T-helper 1 cell treated with Interleukin-12 subunit alpha and Interleukin-12 subunit beta and Interleukin-4 antibody, amounts not matched to agents 30 μg/mL and 1 μg/mL, for 36 hours (primary cell): ENCODE measurements at regions not wholly inside any gene's neighbourhood (a gene's known extent, or its start where the extent isn't known, plus 50 kb on each side); places are given as distances from the start of the nearest gene placed in this dataset.
"Not testable (repeated sequence)": the region's sequence is repeated elsewhere in the genome, so short reads cannot be mapped to it uniquely, and the experiment has no call there.

Experiments
- H3K27ac Mint-ChIP-seq: one replicate; pipeline ENCODE4 v1.8.0; 2021; ENCODE audit warnings: mild to moderate bottlenecking, mixed read lengths
- H3K27me3 Mint-ChIP-seq: one replicate; pipeline ENCODE4 v1.8.0; 2021; ENCODE audit warnings: low read depth, mixed read lengths
- H3K36me3 Mint-ChIP-seq: one replicate; pipeline ENCODE4 v1.8.0; 2021; ENCODE audit warnings: low read depth, mixed read lengths
- H3K4me1 Mint-ChIP-seq: one replicate; pipeline ENCODE4 v1.8.0; 2021; ENCODE audit warnings: low read depth, mixed read lengths
- H3K4me3 Mint-ChIP-seq: one replicate; pipeline ENCODE4 v1.8.0; 2021; ENCODE audit warnings: mild to moderate bottlenecking, moderate library complexity, mixed read lengths
- H3K9me3 Mint-ChIP-seq: one replicate; pipeline ENCODE4 v1.8.0; 2021; ENCODE audit warnings: mixed read lengths

DNA sequence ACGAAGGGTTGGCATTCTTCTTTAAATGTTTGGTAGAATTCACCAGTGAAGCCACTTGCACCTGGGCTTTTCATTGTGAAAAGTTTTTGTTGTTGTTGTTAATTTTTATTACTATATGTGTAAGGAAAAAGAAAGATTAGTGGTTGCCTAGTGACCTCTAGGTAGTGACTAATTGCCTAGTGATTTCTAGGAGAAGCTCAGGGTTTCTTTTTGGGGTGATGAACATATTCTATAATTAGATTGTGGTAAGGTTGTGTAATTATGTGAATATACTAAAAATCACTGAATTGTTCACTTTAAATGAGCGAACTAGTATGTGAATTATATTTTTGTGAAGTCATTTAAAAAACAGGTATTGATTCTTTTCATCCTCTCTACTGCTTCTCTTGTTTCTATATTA lies 123.8 kb upstream of the TMEM170B start:
- Mint-ChIP-seq H3K27ac (peak overlapping the region; percentile 80), H3K4me1 (peaks cover 48% of the 10 kb centered on the region), H3K4me3 (peak overlapping the region; percentile 9), H3K27me3 (no peaks in the 10 kb centered on the region), H3K36me3 (peaks cover 9% of the 10 kb centered on the region), H3K9me3 (peaks cover 12% of the 10 kb centered on the region)

DNA sequence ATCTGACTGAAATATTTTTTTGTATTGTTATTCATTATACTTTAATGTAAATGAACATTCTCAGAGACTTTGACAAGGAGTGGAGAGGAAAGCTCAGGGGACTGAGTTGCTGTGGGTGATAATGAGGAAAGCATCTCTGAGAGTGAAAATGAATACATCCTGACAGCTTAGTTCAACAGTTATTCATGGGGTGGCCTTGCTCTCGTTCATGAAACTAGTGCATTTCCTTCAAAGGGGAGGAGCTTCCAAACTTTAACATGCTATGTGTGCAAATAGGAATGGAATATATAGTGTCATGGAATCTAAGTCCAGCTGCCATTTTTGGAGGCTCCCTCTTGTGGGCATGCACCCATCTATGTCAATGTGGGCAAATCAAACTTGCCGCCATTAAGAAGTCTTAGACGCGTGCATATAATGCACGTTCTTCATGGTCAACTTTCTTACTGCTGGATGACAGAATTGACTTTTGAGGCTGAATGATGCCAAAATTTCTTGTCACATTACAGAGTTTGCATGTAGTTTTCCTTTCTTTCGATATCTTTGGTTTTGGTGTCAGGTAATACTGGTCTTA lies 124.3 kb upstream of the TMEM170B start:
- Mint-ChIP-seq H3K27ac (peak overlapping the region; percentile 80), H3K4me3 (peak overlapping the region; percentile 9), H3K36me3 (peaks cover 9% of the 10 kb centered on the region), H3K4me1 (peaks cover 48% of the 10 kb centered on the region), H3K27me3 (no peaks in the 10 kb centered on the region), H3K9me3 (peaks cover 12% of the 10 kb centered on the region)

DNA sequence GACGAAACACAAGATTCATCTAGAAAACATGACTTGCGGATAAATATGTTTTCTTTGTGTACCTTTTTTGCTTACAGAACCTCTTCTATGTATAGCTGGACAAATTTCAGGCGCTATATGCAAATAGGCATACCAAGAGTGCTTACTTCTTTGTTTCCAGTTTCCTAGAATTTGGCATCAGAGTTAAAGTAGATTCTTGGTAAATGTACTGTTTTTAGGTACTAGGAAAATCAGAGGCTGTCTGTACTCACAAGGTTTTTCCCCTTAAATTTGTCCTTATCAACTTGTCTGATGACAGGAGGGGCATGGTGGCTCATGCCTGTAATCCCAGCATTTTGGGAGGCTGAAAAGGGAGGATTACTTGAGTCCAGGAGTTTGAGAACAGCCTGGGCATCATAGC lies 124.9 kb upstream of the TMEM170B start:
- Mint-ChIP-seq H3K9me3 (peaks cover 11% of the 10 kb centered on the region), H3K36me3 (peaks cover 9% of the 10 kb centered on the region), H3K27ac (peak overlapping the region; percentile 80), H3K27me3 (no peaks in the 10 kb centered on the region), H3K4me1 (peaks cover 48% of the 10 kb centered on the region), H3K4me3 (no peak overlapping the region)

DNA sequence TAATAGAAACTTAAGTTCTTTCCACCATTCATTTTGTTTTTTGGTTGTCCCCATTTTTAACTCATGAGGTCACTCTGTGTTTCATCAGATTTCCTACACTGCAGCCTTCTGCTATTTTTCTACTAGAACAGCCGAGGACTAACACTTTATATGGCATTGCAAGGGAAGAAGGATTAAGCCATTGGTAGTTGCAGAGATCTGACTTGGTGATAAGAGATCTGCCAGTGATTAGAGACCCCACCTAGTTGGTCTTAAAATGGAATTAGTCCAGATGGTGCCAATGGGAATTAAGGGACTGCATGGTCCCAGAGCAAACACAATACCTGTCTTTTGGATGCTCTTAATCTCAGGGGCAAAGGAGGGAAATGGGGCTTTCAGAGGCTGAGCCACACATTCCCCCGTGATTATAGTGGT lies 125.5 kb upstream of the TMEM170B start:
- Mint-ChIP-seq H3K27ac (peak overlapping the region; percentile 66), H3K4me3 (peak overlapping the region; percentile 18), H3K4me1 (peaks cover 48% of the 10 kb centered on the region), H3K36me3 (peaks cover 9% of the 10 kb centered on the region), H3K9me3 (peaks cover 9% of the 10 kb centered on the region), H3K27me3 (no peaks in the 10 kb centered on the region)

DNA sequence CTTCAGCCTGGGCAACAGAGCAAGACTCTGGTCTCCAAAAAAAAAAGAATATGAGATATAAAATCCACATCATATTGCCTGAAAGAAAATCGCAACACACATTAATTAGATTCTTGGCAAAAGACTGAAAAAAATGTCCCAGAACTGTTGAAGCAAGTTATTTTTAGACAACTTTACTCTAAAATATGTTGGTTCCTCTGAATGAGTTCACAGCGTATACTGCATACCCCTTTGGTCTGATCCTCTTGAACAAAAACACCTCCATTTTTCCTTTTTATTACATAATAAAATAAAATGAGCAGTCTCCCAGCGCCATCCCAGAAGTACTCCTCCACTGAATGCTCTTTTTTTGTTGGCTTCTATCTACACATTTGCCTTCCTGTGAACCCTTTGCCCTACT lies 126.0 kb upstream of the TMEM170B start:
- Mint-ChIP-seq H3K27me3 (no peaks in the 10 kb centered on the region), H3K4me1 (peaks cover 48% of the 10 kb centered on the region), H3K36me3 (peaks cover 9% of the 10 kb centered on the region), H3K9me3 (peaks cover 9% of the 10 kb centered on the region), H3K4me3 (peak overlapping the region; percentile 18), H3K27ac (peak overlapping the region; percentile 66)

DNA sequence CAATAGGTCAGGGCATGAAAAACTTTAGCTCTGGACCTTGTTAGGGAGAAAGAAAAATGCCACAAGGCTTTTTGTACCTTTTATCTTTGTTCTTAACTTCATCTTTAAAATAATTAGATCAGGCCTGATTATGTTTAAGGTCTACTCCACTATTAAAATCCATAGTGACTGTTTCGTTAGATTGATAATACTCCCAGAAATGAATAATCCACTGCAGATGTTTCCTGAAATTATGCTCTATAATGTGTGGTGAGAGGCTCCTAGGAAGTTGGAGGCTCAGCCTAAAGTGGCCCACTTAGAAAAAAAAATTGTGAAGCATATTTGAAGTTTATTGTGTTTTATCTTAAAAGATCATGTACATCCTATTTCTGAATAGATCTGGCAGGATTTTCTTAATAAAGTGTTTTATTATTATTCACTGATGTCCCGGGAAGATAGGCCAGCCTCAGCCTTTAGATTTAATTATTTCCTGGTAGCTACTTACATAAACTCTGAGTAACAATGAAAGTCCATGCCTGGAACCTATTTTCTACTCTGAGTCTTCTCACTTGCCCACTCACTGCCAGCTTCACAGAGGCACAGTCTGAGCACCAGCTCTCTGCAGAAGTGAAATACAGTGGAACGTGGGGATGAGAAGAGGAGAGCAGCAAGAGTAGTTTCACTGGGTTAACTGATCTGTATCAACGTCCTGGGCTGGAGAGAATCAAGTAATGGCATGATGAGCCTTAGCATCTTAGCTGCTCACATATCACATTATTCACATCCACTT lies 126.8 kb upstream of the TMEM170B start:
- Mint-ChIP-seq H3K4me3 (no peak overlapping the region), H3K4me1 (peaks cover 41% of the 10 kb centered on the region), H3K27me3 (no peaks in the 10 kb centered on the region), H3K9me3 (peaks cover under 1% of the 10 kb centered on the region), H3K36me3 (peaks cover 4% of the 10 kb centered on the region), H3K27ac (peak overlapping the region; percentile 41)

DNA sequence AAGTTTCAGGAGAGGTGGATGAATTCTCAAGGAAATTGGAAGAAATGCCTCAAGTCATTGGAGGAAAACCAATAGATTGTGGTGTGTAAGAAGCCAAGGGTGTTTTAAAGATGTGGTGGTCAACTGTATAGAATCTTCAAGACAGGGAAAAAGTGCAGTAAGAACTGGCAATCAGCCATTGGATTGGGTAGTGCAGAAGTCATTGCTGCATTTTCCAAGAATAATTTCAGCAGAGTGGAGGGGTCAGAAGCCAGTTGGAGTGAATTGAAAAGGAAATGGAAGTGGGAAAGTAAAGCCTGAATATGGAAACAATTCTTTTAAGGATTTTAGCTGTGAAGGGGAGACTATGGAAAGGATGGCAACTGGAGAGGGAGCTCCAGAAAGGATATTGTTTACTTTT lies 128.2 kb upstream of the TMEM170B start:
- no peaks in the 10 kb centered on the region for H3K27me3 Mint-ChIP-seq
- no peak overlapping the region for H3K27ac Mint-ChIP-seq
- peaks cover 36% of the 10 kb centered on the region for H3K4me1 Mint-ChIP-seq
- H3K36me3 Mint-ChIP-seq: peaks cover 2% of the 10 kb centered on the region
- no peak overlapping the region for H3K4me3 Mint-ChIP-seq
- no peaks in the 10 kb centered on the region for H3K9me3 Mint-ChIP-seq

DNA sequence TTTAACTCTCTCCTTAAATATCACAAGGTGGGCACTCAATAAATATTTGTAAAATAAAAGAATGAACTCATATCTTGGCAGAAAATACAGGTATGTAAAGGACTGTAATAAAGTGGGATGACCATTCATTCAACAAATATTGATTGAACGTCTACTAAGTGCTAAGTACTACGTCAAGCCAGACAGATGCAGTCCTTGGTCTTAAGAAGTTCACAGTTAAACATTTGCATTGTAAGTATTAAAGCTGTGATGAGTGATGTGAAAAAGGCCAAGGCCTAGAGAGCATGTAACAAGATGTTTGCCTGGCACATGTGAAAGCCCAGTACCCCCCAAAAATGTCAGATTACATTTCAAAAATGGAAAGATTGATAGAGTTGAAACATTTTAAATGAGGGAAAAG lies 130.1 kb upstream of the TMEM170B start:
- Mint-ChIP-seq H3K4me1 (peaks cover 21% of the 10 kb centered on the region), H3K36me3 (peaks cover 2% of the 10 kb centered on the region), H3K9me3 (no peaks in the 10 kb centered on the region), H3K4me3 (no peak overlapping the region), H3K27ac (no peak overlapping the region), H3K27me3 (no peaks in the 10 kb centered on the region)

DNA sequence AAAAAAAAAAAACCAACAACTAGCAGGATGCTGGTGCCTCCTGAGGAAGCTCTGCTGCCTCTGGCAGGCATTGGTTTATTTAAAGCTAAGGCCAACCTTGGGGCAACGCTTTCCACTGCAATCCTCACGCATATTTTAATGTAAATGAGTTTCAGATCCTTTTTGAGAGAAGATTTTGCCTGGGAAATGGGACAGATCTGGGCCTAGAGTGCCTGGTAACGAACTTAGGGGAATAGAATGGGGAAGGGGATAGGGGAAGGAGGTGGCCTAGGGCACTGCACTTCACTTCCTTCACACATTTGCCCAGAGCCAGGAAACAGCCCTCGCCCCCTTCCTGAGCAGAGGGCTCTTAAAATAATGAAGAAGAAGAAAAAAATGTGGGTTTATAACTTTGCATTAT lies 132.7 kb upstream of the TMEM170B start:
- H3K27ac Mint-ChIP-seq: no peak overlapping the region
- H3K4me3 Mint-ChIP-seq: no peak overlapping the region

DNA sequence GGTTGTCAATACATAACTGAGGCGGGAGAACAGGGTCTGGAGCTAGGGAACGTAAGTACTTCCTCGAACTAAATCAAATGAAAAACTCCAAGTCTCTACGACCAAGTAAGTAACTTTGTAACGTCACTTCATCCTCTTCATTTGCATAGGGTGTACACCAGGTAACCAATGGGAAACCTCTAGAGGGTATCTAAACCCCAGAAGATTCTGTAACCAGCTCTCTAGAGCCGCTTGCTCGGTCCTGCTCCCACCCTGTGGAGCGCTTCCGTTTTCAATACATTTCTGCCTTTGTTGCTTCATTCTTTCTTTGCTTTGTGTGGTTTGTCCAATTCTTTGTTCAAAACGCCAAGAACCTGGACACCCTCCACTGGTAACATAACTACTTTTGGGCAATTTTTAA lies 133.5 kb upstream of the TMEM170B start:
- H3K4me3 Mint-ChIP-seq: no peak overlapping the region
- no peak overlapping the region for H3K27ac Mint-ChIP-seq
- no peaks in the 10 kb centered on the region for H3K9me3 Mint-ChIP-seq
- H3K36me3 Mint-ChIP-seq: no peaks in the 10 kb centered on the region
- no peaks in the 10 kb centered on the region for H3K27me3 Mint-ChIP-seq
- peaks cover 4% of the 10 kb centered on the region for H3K4me1 Mint-ChIP-seq

More for the DNA sequence above, 132.7 kb upstream of the TMEM170B start:
- Mint-ChIP-seq H3K9me3 (no peaks in the 10 kb centered on the region), H3K4me1 (peaks cover 8% of the 10 kb centered on the region), H3K36me3 (no peaks in the 10 kb centered on the region), H3K27me3 (no peaks in the 10 kb centered on the region)

DNA sequence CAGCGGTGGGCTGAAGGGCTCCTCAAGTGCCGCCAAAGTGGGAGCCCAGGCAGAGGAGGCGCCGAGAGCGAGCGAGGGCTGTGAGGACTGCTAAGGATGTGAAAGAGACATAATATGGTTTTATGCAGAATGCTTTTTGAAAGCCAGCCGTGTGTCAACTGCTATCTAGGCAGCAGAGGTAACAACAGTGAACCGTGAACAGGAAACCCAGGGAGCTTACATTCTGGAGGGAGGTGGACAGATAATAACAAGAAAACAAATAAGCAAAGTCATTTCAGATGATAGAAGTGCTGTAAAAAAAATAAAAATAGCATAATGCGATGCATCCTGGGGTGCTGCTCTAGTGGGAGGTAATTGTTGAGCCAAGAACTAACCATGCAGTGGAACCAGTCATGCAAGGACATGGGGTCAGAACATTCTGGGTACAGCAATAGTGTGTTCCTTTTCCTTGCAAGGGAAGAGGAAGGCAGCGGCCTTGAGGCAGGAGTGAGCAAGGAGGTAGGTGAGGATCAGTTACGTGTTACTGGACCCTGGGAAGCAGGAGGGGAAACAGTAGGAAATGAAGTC lies 134.4 kb upstream of the TMEM170B start:
- Mint-ChIP-seq H3K27ac (no peak overlapping the region), H3K4me1 (peaks cover 2% of the 10 kb centered on the region), H3K4me3 (no peak overlapping the region), H3K27me3 (no peaks in the 10 kb centered on the region), H3K36me3 (no peaks in the 10 kb centered on the region), H3K9me3 (no peaks in the 10 kb centered on the region)

DNA sequence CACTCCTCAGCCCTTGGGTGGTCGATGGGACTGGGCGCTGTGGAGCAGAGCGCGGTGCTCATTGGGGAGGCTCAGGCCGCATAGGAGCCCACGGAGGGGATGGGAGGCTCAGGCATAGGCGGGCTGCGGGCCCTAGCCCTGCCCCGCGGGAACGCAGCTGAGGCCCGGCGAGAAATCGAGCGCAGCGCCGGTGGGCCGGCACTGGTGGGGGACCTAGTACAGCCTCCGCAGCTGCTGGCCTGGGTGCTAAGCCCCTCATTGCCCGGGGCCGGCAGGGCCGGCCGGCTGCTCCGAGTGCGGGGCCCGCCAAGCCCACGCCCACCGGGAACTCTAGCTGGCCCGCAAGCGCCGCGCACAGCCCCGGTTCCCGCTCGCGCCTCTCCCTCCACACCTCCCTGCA lies 135.0 kb upstream of the TMEM170B start:
- not testable (repeated sequence) for H3K4me1 Mint-ChIP-seq, H3K27me3 Mint-ChIP-seq, H3K27ac Mint-ChIP-seq, H3K36me3 Mint-ChIP-seq, H3K4me3 Mint-ChIP-seq, H3K9me3 Mint-ChIP-seq

DNA sequence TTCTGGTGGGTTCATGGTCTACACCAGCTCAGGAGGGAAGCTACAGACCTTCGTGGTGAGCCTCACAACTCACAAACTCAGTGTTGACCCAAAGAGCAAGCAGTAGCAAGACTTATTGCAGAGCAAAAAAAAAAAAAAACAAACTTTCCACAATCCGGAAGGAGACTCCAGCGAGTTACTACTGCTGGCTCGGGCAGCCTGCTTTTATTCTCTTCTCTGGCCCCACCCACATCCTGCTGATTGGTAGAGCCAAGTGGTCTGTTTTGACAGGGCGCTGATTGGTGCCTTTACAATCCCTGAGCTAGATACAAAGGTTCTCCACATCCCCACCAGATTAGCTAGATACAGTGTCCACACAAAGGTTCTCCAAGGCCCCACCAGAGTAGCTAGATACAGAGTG lies 135.6 kb upstream of the TMEM170B start:
- not testable (repeated sequence) for H3K27ac Mint-ChIP-seq, H3K36me3 Mint-ChIP-seq, H3K27me3 Mint-ChIP-seq, H3K4me1 Mint-ChIP-seq, H3K9me3 Mint-ChIP-seq, H3K4me3 Mint-ChIP-seq

DNA sequence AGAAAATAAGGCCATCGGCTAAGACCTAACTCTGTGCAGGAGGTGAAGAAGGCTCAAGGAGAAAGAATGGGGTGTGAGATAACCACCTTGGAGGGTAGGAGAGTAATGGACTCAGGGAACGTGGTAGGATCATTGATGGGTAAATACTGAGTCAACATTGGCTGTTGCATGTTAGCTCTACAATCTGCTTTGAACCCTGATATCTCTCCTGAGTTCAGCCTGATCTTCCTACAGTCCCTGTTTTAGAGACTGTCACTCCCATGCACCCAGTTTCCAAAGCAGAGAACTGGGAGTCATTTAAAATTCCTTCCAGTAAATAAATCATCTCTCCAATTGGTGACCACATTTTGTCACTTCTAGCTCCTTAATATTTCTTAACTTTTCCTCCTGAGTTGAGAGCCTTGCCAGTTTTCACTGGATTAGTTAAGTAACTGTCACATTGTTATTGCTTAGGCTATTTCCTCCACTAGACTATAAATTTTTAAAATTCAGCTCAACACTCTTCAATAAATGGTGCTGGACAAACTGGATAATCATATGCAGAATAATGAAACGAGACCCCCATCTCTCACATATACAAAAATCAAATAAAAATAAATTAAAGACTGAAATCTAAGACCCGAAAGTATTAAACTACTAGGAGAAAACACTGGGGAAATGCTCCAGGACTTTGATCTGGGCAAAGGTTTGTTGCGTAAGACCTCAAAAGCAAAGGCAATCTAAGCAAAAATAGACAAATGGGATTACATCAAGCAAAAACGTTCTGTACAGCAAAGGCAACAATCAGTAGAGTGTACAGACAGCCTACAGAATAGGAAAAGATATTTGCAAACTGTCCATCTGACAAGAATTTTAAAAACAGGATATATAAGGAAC lies 138.9 kb upstream of the TMEM170B start:
- no peaks in the 10 kb centered on the region for H3K27me3 Mint-ChIP-seq
- H3K9me3 Mint-ChIP-seq: peaks cover 11% of the 10 kb centered on the region
- peaks cover 6% of the 10 kb centered on the region for H3K36me3 Mint-ChIP-seq
- H3K4me1 Mint-ChIP-seq: peaks cover 7% of the 10 kb centered on the region
- no peak overlapping the region for H3K27ac Mint-ChIP-seq
- H3K4me3 Mint-ChIP-seq: no peak overlapping the region
